Astrocyte (in vitro differentiated cells and primary cell): ENCODE measurements at regions not wholly inside any gene's neighbourhood (a gene's known extent, or its start where the extent isn't known, plus 50 kb on each side); places are given as distances from the start of the nearest gene placed in this dataset.

Experiments used
- DNase-seq: peaks from one replicate; pipeline ENCODE4 v3.0.0-alpha.2; 2010; ENCODE audit warnings: low read depth
- FAIRE-seq: peaks from 2 replicates; lab custom pipeline; 2011; peaks lifted over from hg19 to GRCh38; lab: Jason Lieb, UNC
- H2AFZ ChIP-seq: 2 replicates; pipeline ENCODE4 v1.6.0; 2012; ENCODE audit warnings: low read depth, low read length, inconsistent platforms
- H3K27ac ChIP-seq: 2 replicates; pipeline ENCODE4 v1.5.1; 2011; ENCODE audit warnings: low read depth, low read length, inconsistent platforms
- H3K27me3 ChIP-seq: 2 replicates; pipeline ENCODE4 v1.6.0; 2011; ENCODE audit warnings: low read length, inconsistent platforms; ENCODE audit not compliant: insufficient read depth
- H3K36me3 ChIP-seq: 2 replicates; pipeline ENCODE4 v1.5.1; 2011; ENCODE audit warnings: low read length, inconsistent platforms; ENCODE audit not compliant: insufficient read depth
- H3K4me1 ChIP-seq: 2 replicates; pipeline ENCODE4 v1.5.1; 2011; ENCODE audit warnings: low read length, inconsistent platforms; ENCODE audit not compliant: insufficient read depth
- H3K4me2 ChIP-seq: 2 replicates; pipeline ENCODE4 v1.6.0; 2012; ENCODE audit warnings: low read length, inconsistent platforms
- H3K4me3 ChIP-seq: 2 replicates; pipeline ENCODE4 v1.5.1; 2011; ENCODE audit warnings: low read depth, mild to moderate bottlenecking, low read length, inconsistent platforms; ENCODE audit not compliant: insufficient read depth
- H3K79me2 ChIP-seq: 2 replicates; pipeline ENCODE4 v1.6.0; 2012; ENCODE audit warnings: mild to moderate bottlenecking, low read length, inconsistent platforms; ENCODE audit not compliant: insufficient read depth
- H3K9ac ChIP-seq: 2 replicates; pipeline ENCODE4 v1.6.0; 2012; ENCODE audit warnings: mild to moderate bottlenecking, low read length, inconsistent platforms
- H3K9me3 ChIP-seq: 2 replicates; pipeline ENCODE4 v1.5.1; 2012; ENCODE audit warnings: low read depth, mild to moderate bottlenecking, low read length, inconsistent platforms; ENCODE audit not compliant: insufficient read depth
- H4K20me1 ChIP-seq: 2 replicates; pipeline ENCODE4 v1.6.0; 2012; ENCODE audit warnings: low read length, inconsistent platforms; ENCODE audit not compliant: insufficient read depth
- H3K27ac Mint-ChIP-seq: one replicate; pipeline ENCODE4 v1.8.0; 2021; ENCODE audit warnings: mild to moderate bottlenecking, mixed read lengths; ENCODE audit not compliant: unreplicated experiment
- H3K27me3 Mint-ChIP-seq: one replicate; pipeline ENCODE4 v1.8.0; 2021; ENCODE audit warnings: low read depth, mixed read lengths; ENCODE audit not compliant: unreplicated experiment
- H3K36me3 Mint-ChIP-seq: one replicate; pipeline ENCODE4 v1.8.0; 2021; ENCODE audit warnings: low read depth, mixed read lengths; ENCODE audit not compliant: unreplicated experiment
- H3K4me1 Mint-ChIP-seq: one replicate; pipeline ENCODE4 v1.8.0; 2021; ENCODE audit warnings: low read depth, mixed read lengths; ENCODE audit not compliant: unreplicated experiment
- H3K4me3 Mint-ChIP-seq: one replicate; pipeline ENCODE4 v1.8.0; 2021; ENCODE audit warnings: mild to moderate bottlenecking, moderate library complexity, mixed read lengths; ENCODE audit not compliant: unreplicated experiment
- H3K9me3 Mint-ChIP-seq: one replicate; pipeline ENCODE4 v1.8.0; 2021; ENCODE audit warnings: mild to moderate bottlenecking, mixed read lengths; ENCODE audit not compliant: unreplicated experiment
- EZH2 ChIP-seq: IDR thresholded peaks from 2 replicates; pipeline ENCODE4 v1.6.1; 2012; ENCODE audit warnings: mild to moderate bottlenecking, low read length, inconsistent platforms; ENCODE audit not compliant: insufficient read depth
- TF ChIP-seq, protein P1 (sequence below): IDR thresholded peaks from 2 replicates; pipeline ENCODE4 v1.5.1; 2011; ENCODE audit warnings: low read depth, mild to moderate bottlenecking, inconsistent platforms, low read length, moderate library complexity; ENCODE audit not compliant: insufficient read depth

DNA sequence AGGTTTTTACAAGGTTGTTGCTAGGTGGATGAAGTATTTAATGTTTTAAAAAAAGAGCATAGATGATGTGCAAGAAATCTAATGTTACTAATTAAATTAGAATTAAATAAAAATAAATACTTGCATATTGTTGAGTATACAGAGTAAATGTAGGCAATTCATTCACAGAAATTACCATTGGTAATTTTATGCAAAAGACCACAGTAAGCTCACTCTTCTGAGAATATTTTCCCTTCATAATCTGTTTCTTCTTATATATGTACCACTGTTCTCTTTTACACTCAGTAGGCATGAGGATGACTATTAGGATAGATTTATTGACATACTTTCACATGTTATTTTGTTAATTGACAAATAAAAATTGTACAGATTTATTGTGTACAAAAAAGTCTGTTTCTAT is 681.2 kb upstream of the NECTIN3 start:
- Histone ChIP-seq H3K27ac (no peak overlapping the region), H3K4me2 (no peak overlapping the region), H3K4me3 (no peak overlapping the region), H2AFZ (no peak overlapping the region), H3K79me2 (no peaks in the 10 kb centered on the region), H4K20me1 (no peaks in the 10 kb centered on the region), H3K27me3 (no peaks in the 10 kb centered on the region), H3K9me3 (no peaks in the 10 kb centered on the region), H3K9ac (no peak overlapping the region), H3K4me1 (peaks cover 8% of the 10 kb centered on the region), H3K36me3 (no peaks in the 10 kb centered on the region)
- Mint-ChIP-seq H3K4me1 (peaks cover 14% of the 10 kb centered on the region), H3K36me3 (no peaks in the 10 kb centered on the region), H3K4me3 (no peak overlapping the region), H3K9me3 (peaks cover 1% of the 10 kb centered on the region), H3K27me3 (no peaks in the 10 kb centered on the region), H3K27ac (no peak overlapping the region)
- TF ChIP-seq, protein P1, sequence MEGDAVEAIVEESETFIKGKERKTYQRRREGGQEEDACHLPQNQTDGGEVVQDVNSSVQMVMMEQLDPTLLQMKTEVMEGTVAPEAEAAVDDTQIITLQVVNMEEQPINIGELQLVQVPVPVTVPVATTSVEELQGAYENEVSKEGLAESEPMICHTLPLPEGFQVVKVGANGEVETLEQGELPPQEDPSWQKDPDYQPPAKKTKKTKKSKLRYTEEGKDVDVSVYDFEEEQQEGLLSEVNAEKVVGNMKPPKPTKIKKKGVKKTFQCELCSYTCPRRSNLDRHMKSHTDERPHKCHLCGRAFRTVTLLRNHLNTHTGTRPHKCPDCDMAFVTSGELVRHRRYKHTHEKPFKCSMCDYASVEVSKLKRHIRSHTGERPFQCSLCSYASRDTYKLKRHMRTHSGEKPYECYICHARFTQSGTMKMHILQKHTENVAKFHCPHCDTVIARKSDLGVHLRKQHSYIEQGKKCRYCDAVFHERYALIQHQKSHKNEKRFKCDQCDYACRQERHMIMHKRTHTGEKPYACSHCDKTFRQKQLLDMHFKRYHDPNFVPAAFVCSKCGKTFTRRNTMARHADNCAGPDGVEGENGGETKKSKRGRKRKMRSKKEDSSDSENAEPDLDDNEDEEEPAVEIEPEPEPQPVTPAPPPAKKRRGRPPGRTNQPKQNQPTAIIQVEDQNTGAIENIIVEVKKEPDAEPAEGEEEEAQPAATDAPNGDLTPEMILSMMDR, result no peak
- no peak for TF ChIP-seq EZH2
- DNase-seq (no peak), FAIRE-seq (no peak)

DNA sequence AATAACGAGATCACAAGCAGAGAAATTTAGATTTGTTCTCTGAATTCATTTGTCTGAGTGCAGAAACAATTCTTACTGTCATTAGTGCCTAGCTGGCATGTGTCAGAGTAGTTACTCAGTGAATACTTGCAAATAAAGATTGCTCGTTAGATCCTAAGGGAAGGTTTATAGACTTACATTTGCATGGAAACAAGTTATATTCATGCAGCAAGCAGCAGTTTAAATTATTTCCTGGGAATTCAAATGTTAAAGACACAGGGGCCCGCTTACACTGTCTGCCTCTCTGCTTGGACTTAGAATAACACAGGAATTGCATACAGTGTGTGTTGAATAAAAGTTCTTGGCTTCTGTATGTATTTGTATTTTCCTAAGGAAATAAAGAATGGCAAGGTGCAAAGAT is 680.6 kb upstream of the NECTIN3 start:
- DNase-seq (no peak), FAIRE-seq (peak; percentile 70)
- no peaks in the 10 kb centered on the region for H3K9me3 ChIP-seq
- TF ChIP-seq, protein P1, result no peak
- no peak for TF ChIP-seq EZH2
- H3K27ac Mint-ChIP-seq, result no peak overlapping the region
- H3K4me2 ChIP-seq, result no peak overlapping the region
- no peak overlapping the region for H3K9ac ChIP-seq
- no peak overlapping the region for H3K4me3 Mint-ChIP-seq
- no peaks in the 10 kb centered on the region for H3K27me3 ChIP-seq
- no peaks in the 10 kb centered on the region for H3K79me2 ChIP-seq
- no peaks in the 10 kb centered on the region for H3K36me3 ChIP-seq
- H3K9me3 Mint-ChIP-seq, result peaks cover 1% of the 10 kb centered on the region
- H3K27ac ChIP-seq, result no peak overlapping the region
- H3K27me3 Mint-ChIP-seq, result no peaks in the 10 kb centered on the region
- peaks cover 14% of the 10 kb centered on the region for H3K4me1 Mint-ChIP-seq
- no peaks in the 10 kb centered on the region for H4K20me1 ChIP-seq
- H3K36me3 Mint-ChIP-seq, result no peaks in the 10 kb centered on the region
- H3K4me3 ChIP-seq, result no peak overlapping the region
- H2AFZ ChIP-seq, result no peak overlapping the region
- H3K4me1 ChIP-seq, result peaks cover 8% of the 10 kb centered on the region

DNA sequence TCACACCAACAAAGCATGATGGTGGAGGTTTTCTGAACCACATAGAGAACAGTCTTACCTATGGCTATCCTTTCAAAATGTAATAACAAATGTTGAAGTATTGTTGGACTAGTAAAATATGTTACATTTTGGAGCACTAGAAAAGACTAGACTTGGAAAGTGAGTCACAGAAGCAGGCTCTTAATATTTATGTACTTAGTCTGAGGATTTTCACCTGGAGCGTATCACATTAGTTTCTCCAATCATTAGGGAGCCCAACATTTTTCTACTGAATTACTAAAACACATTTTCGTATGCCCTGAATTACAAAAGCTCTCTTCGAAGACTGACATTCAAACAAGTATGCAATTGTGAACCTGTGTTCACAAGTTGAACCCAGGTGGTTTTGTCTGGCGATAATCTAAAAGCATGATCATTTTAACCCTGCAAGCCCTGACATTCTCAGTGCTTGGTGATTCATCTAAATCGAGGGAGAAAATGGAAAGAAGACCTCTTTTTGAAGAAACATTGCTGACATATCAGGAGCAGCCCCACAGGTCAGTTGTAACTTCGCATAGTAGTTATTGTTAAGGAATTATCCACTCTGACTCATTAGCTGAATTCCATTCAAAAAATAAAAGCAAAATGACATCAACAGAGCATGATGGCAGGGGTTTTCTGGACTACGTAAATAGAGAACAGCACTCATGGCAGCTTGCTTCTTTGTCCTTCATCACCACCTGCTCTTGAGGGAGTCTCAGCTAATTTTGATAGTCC is 679.8 kb upstream of the NECTIN3 start:
- no peak overlapping the region for H3K27ac Mint-ChIP-seq
- H3K36me3 ChIP-seq, result no peaks in the 10 kb centered on the region
- H4K20me1 ChIP-seq, result no peaks in the 10 kb centered on the region
- no peak overlapping the region for H3K4me3 ChIP-seq
- no peaks in the 10 kb centered on the region for H3K27me3 ChIP-seq
- peak overlapping the region; percentile 26 for H2AFZ ChIP-seq
- H3K36me3 Mint-ChIP-seq, result no peaks in the 10 kb centered on the region
- no peaks in the 10 kb centered on the region for H3K9me3 ChIP-seq
- peaks cover 14% of the 10 kb centered on the region for H3K4me1 Mint-ChIP-seq
- no peak overlapping the region for H3K27ac ChIP-seq
- no peaks in the 10 kb centered on the region for H3K9me3 Mint-ChIP-seq
- H3K4me1 ChIP-seq, result peaks cover 8% of the 10 kb centered on the region
- no peaks in the 10 kb centered on the region for H3K79me2 ChIP-seq
- H3K27me3 Mint-ChIP-seq, result no peaks in the 10 kb centered on the region
- TF ChIP-seq, protein P1, result no peak
- no peak for TF ChIP-seq EZH2
- FAIRE-seq, result no peak
- DNase-seq, result peak; percentile 49
- no peak overlapping the region for H3K4me3 Mint-ChIP-seq
- H3K4me2 ChIP-seq, result peak overlapping the region; percentile 16
- H3K9ac ChIP-seq, result no peak overlapping the region
